HG02938 (cell line): ENCODE measurements at regions not wholly inside any gene's neighbourhood (a gene's known extent, or its start where the extent isn't known, plus 50 kb on each side); places are given as distances from the start of the nearest gene placed in this dataset.

ENCODE experiments used
- ATAC-seq: cut with Tn5 transposase; IDR thresholded peaks from one replicate; pipeline ENCODE4 v1.9.1; 2021; ENCODE audit warnings: mild to moderate bottlenecking, moderate library complexity; ENCODE audit not compliant: unreplicated experiment

GRCh38 chr14:101188571-101188915 lies 285.0 kb upstream of the RTL1 start:
- ATAC-seq, result no peak

GRCh38 chr14:101189266-101189665 lies 285.7 kb upstream of the RTL1 start:
- no peak for ATAC-seq

DNA sequence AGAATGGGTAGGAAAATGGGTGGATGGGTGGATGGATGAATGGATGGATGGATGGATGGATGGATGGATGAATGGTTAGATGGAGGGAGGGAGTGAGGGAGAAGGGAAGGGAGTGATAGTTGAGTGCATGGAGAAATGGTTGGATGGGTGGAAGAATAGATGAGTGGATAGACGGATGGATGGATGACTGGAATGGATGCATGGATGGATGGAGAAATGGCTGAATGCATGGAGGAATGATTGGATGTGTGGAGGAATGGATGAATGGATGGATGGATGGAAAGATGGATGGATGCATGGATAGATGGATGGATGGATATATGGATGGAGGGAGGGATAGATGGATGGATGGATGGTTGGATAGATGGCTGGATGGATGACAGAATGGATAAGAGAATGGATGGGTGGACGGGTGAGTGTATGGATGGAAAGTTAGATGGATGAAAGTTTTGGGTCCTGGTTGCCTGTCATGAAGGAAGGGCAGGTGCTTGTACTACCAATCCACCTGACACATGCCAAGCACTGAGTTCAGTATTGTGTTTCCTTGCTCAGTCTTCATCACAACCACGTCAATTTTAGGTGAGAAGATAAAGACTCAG lies 286.5 kb upstream of the RTL1 start:
- no peak for ATAC-seq

- no peak for ATAC-seq
Measured at GRCh38 chr14:101191101-101191720, 287.7 kb upstream of the RTL1 start.

DNA sequence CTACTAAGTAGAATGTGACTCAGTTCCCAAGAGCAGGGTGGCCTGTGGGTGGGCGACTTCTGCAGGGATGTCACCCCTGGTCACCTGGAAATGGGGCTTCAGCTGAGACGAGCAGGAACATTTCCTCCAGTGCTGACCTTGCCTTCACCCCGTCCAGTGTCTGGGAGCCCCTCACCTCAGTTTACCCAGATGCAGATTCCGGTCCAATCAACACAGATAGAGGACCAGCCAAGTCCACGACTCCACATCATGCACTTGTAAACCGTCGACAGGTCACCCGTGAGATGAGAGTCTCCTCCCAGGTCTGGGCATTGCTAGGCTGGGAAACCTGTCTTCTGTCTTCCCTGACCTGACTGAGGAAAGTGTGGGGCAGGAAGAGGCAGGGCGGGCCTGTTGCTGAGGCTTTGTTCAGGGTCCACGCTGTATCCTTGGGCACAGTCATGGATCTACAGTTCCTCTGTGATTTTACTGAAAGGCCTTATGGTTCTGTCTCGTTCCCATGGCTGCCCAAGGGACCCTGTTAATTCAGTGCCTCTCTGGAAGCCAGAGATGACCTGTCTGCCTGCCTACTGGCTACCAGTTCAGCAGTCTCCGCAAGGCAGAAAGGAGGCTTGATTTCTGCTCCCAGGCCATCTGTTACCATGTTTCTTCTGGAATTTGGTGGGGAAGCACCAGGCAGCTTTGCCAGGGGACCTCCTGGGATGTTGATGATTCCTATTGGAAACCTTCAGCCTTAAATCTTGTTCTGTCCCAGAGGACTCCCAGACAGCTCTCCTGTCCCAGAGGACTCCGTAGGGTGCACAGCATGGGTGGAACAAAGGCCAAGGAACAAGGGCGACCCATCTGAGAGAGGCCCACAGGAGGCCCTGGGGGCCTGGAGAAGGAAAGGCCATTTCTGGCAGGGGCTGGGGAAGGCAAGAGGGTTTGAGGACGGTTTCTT lies 288.5 kb upstream of the RTL1 start:
- ATAC-seq, result no peak

DNA sequence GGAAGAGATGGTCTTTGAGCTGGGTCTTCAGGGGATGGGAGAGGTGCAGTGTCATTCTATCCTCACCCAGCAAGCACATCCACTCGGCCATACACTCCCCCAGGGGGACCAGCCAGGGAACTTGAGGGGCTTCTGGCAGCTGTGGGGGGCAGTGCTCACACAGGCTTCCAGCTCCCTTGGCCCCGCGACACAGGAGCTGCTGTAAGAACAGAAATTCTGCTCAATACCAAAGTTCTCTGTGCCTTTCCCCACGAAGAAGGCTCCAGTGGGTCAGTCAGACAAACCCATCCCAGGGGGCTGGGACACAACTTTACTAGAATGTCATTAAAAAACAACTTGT lies 289.1 kb upstream of the RTL1 start:
- ATAC-seq, result no peak

DNA sequence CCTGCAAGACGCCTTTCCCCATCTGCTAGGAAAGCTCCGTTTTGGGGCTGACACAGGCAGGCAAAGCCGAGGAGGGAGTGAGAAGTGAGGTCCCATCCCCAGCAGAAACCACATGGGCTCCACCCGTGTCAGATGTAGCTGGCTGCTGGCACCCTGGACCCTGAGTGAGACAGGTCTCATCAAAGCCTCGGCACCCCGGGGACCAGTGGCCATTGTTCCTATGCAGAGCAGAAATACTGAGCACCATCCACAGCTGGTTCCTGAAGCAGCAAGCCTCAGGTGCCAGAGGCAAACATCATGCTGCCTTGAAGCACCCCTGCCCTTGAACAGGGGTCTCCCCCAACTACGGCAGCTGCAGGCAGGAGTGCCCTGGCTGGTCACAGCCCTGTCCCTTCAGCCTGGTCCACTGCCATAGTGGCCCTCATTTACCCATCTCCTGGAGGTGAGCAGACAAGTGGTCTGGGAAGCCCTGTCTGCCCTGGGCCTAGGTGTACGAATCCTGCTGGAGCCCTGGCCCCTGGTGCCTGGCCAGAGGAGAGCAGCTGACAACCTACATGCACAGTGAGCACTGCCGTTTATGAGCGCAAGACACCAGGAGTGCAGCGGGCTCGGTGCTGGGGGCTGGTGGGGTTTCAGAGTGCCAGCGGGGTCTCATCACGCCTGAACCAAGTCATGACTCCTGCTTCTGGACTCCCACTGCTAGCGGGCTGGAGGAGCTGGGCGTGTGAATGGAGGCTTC lies 289.8 kb upstream of the RTL1 start:
- ATAC-seq, result no peak

DNA sequence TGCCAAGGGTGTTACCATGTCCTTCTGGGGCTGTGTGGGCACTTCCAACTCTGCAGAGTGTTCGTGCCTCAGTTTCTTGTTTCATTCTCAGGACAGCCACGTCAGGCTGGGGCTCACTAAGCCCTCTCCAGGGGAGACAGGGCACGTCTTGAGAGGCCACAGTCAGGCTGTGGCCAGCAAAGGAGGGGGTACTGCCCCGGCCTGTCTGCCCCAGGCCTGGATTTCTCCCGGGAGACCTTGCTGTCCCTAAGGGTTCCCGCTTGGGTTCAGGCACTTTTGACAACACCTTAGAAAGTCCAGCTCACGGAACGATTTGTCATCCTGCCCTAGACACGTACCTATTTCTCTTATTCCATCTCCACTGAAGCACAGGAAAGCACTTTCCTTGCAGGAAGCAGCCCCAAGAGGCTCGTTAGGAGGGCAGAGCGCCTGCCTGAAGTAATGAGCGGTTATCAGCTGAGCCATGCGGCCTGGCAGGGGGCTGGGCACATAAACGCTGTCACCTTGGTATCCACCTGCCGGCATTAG lies 290.4 kb upstream of the RTL1 start:
- no peak for ATAC-seq

DNA sequence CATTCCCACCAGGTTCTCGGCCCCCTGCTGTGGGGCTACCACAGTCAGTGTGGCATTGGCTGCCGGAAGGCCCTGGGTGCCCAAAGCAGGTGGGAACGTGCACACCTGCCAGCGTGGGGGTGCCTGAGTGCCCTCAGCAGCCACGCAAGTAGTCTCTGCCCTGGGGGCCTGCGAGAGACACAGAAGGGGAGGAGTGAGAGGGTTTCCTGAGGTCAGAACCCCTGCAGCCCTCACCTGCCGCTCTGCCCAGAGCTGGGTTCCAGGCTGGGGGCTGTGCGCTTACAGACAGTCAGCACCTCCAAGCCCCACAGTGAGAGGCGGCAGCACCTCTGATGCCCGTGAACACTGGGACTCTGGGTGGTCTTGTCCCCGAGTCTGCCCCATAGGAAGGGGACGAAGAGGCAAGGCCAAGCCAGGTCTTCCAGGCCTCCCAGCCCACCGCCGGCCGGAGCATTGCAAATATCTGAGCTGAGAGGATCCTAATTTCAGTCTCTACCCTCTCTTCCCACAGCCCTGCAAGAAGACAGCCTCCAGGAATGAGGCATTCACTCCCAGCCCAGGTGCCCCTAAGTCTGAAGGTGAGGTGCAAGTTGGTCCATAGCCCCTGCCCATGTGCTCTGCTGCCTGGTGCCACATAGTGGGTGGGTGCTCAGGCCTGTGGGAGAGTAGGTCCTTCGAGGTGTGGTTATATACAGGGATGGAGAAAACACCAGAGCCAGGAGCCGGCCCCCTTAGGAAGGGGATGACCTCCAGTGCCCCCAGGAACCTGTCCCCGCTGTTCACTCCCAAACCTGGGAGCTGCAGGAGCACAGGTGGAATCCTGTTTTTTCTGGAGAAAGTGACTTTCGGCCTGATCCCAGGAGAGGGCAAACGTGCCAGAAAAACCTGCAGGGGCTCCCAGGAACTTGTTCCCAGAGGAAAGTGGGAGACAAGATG lies 291.1 kb upstream of the RTL1 start:
- ATAC-seq, result no peak

DNA sequence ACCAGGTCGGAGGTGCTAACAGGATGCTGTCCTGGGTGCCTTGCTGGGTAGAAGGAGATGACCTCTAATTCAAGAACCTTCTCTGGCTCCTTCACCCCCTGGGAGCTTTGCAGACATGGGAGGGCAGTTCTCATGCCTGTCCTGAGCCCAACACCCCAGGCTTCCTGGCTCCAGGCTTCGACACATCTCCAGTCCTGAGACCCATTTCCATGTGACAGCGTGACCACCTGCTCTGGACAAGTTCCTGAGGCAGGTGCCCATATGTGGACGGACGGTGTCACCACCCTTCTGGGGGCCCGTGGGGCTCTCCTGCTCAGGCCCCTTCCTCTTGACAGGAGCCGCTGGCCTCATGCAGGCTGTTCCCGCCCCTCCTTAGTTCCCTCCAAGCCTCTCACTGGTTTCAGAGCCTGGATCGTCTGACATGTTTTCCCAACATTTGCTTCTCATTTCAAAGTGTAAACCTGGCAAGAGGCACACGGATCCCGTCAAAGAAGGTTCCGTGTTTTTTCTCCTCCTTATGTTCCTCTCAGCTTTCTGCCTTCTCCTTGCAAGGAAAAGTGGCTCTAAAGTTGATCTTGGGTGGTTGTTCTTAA lies 291.9 kb upstream of the RTL1 start:
- ATAC-seq, result no peak

DNA sequence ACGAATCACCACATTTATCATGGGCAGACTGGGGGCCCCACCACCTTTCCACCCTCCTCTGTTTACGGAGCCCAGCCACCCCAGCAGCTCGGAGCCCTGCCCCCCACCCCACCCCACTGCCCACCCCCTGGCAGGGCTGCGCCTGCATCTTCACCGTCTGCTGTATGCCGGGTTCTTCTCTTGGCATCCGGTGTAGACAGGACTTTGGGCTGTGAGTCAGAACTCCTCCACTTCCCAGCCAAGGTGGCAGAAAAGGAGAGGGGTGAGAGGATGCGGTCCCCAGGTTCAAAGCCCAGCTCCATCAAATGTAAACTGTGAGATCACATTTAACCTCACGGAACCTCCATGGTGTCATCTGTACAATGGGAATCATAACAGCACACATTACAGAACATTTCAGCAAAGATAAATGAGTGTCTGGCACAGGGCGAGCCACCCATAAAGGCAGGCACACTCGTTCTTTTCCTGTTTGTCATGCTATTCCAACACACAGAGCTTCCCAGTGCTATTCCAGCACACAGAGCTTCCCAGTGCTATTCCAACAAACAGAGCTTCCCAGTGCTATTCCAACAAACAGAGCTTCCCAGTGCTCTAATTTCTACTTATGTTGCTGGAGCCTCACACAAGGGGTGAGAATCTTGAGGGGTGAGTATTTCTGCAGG lies 292.7 kb upstream of the RTL1 start:
- no peak for ATAC-seq

- ATAC-seq, result no peak
Measured at GRCh38 chr14:101196795-101197590, 293.5 kb upstream of the RTL1 start.

DNA sequence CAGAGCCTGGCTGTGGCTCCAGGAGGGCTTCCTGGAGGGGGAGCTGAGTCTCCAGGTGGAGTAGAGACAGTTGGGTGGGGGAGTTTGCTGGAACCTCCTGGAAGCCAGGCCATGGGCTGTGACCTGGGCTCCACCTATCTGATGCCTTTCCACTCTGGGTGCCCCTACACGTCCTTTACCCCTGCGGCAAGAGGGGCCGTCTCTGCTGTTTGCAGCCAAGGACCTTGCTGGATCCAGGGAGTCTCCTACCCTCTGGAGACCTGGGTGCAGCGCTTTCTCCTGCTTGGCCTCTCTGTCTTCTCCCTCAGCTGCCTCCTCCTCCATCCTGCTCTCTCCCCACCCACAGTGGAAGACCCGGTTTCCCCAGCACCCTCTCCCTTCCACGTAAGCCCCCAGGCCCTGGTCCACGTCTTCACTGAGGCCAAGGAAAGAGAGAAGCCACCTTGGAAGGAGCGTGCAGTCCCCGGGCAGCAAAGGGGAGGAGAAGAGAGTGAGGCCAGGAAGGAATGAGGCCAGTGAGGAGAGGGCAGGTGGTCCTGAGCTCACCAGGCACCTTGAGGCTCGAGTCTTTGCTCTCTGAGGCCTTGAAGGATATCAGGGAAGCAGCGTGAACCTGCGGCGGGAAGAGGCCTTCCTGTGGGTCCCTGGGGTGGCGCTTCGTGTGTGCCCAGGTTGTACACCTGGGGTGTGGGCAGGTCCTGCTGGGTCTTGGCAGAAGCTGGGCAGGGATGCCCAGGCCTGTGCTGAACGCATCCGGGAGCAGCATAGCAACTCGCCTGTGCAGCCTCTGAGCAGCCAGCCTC lies 294.3 kb upstream of the RTL1 start:
- ATAC-seq, result no peak

DNA sequence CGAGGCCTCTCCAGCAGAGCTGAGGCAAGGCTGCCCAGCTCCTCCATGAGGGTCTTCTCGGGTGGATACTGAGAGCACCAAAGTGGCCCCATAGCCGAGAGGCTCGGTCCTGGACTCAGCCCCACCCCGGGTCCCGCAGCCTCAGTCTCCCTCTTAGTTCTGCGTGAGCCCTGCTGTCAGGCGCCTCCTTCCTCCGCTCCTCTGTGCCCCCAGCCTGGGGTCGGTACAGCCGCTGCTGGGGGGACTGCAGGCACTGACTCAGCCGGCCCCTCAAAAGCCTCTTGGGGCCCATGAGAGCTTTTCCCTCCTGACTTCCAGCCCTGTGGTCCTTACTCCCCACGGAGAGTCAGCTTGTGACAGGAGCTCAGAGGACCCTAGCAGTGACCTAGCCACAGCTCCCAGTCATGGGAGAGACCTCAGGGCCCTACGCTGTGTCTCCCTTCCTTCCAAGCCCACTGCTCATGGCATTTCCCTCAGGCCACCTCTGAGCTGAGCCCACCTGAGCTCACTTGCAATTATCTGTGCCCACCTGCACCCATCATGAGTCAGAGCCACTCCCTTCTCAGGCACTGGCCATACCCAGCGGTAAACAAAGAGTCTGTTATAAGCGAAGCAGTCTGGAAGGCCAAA lies 295.0 kb upstream of the RTL1 start:
- ATAC-seq, result no peak

GRCh38 chr14:101199028-101199770 lies 295.7 kb upstream of the RTL1 start:
- no peak for ATAC-seq

DNA sequence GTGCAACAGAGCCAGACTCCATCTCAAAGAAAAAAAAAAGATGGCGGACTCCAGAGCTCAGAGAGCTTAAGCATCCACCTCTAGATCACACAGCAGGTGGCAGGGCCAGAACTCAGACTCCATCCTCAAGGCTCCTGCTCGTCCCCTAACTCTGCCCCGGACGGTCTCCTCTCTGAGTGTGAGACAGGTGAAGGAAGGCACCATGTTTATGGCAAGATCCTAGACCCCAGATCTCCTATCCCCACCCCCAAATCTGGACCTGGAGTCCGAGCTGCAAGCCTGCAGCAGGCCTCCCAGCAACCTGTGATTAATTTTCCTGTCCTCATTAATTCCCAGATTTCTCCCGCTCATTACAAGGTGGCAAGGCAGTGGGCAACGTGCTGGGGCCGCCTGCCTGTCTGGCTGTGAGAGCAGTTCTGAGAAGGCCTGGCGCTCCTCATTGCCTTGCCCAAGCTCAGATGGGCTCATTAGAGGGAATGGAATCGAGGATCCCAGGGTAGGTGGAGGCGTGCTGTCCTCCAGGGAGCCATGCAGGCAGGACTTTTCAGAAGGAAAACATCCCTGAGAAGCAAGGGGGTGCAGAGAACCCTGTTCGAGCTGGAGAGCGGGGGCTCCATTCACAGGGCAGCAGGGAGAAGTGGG lies 296.6 kb upstream of the RTL1 start:
- ATAC-seq, result no peak
